ENCODE measurements at regions not wholly inside any gene's neighbourhood (a gene's known extent, or its start where the extent isn't known, plus 50 kb on each side); places are given as distances from the start of the nearest gene placed in this dataset.
A peak's percentile ranks its signal among the peaks of the same experiment; 100 is the strongest.

DNA sequence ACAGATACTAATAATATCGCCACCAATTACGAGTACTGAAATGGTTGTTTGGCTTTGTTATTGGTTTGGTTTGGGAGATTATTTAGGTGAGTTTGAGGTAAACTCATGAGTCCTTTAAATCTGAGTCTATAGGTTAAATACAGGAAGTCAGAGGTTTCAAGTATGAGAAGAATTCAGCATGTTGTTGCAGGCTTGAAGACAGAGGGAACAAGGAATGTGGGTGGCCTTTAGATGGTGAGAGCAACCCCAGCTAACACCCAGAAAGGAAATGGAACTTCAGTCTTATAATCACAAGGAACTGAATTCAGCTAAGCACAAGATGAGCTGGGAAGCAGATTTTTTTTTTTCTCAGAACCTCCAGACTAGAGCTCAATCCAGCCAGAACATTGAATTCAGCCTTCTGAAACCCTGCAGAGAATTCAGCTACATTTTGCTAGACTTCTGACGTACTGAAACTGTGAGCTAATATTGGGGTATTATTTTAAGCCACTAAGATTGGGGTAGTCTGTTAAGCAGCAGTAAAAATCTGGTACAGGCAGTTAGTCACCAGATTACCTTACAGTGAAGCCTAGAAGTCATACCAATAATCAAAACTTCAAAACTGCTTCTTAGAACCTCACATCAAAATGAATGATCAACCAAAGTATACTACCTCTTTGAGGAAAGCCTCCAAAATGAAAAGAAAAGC lies 216.0 kb upstream of the PUM3 start:
- intact Hi-C loops (cut with DNase I): no loop called here
- DNase-seq: no peak

DNA sequence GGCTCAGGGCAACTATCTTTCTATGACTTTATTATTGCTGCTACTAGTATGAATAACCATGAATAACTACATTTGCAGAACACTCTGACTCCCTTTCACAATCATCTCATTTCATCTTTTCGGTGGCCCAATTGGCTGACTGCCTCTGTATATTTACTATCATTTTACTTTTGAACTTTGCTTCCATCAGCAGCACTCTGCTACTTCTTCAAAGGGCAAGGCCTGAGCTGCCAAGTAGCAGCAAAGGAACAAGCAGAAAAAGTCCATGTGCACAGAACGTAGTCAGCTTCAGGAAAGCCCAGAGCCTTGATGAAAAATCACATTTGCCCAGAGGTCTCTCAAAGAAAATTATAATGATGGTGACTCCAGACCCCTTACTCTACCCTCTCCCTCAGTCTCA lies 214.5 kb upstream of the PUM3 start:
- no peak for DNase-seq
- intact Hi-C loops (cut with DNase I): no loop called here

DNA sequence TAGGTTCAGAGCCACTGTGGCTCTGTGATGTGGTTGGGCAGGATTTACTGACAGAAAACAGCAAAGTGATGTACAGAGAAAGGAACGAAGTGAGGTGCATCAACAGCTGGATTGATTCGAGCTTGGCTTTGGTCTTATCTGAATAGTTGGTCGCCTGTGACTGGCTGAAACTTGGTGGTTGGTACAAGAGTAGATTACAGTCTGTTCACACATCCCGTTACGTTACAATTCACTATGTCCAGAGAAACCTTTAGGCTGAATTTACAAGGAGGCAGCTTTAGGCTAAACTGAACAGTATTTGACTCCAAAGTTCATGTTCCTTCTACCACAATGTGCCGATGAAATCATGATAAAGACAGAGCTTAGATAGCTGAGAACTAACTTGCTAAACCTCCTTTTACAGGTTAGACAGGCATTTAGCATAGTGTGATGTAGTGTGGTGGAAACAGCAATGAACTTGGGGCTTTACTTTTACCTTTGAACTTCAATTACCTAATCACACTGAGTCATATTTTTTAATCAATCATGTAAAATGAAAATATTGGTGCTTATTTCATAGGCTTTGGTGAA lies 210.2 kb upstream of the PUM3 start:
- intact Hi-C loops (cut with DNase I): no loop called here
- DNase-seq: no peak

DNA sequence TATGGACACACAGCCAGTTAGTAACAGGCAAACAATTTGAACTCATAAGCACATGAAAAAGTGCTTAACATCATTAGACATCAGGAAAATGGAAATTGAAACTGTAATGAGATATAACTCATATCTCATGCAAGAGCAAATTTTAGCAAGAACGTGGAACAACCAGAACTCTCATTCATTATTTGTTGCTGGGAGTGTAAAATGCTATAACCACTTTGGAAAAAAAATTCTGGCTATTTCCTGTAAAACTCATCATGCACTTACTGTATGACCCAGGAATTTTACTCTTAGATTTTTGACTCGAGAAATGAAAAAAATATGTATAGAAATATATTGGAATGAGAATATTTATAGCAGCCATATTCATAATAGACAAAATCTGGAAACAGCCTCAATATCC lies 205.7 kb upstream of the PUM3 start:
- no peak for DNase-seq
- intact Hi-C loops (cut with DNase I): no loop called here

DNA sequence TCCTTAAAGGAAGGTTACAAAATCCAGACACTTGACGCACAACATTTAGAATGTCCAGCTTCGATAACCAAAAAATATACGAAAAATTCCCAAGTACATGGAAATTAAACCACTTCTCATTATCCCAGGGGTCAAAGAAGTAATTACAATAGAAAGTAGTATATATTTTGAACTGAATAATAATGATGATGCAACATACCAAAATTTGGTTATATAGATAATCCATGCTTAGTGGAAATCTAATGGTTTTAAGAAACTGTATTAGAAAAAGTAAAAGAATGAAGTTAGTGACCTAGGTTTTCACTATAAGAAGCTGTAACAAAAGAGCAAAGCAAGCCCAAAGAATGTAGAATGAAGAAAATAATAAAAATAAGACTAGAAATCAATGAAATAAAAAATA lies 204.0 kb upstream of the PUM3 start:
- DNase-seq: no peak
- intact Hi-C loops (cut with DNase I): no loop called here

DNA sequence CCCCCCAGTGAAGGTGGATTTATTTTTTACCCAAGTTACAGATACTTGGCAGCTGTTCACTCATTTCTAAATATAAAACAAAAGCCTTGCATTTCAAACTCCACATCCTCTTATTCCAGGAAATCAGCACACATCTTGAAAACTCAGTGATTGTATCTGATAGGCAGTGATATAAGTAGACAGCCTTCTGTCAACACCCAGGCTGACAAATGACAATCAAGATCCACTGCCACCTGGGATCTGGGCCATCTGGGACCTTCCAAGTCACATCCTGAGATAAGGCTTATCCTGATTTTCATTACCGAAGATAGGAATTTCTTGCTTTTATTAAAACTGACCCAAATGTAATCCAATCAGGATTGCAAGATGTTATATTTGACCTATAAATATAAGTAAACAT lies 201.3 kb upstream of the PUM3 start:
- no peak for DNase-seq
- intact Hi-C loops (cut with DNase I): no loop called here

DNA sequence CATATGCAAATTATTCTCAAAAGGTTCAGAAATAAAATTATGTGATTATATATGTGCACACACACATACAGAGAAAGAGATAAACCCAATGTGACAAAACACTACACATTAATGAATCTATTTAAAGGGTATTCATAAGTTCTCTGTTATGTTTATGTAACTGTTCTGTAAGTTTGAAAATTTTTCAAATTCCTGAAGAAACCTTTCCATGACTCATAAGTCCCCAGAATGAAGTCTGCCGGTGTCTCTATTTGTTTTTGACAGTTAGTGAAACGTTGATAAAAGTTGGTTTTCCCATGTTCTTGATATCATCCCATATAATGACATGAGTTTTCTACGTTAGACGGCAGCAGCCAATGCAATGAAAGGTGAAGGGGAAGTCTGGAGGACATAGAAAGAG lies 199.5 kb upstream of the PUM3 start:
- intact Hi-C loops (cut with DNase I): no loop called here
- DNase-seq: peak in 1 of 42 donors; percentile 18

DNA sequence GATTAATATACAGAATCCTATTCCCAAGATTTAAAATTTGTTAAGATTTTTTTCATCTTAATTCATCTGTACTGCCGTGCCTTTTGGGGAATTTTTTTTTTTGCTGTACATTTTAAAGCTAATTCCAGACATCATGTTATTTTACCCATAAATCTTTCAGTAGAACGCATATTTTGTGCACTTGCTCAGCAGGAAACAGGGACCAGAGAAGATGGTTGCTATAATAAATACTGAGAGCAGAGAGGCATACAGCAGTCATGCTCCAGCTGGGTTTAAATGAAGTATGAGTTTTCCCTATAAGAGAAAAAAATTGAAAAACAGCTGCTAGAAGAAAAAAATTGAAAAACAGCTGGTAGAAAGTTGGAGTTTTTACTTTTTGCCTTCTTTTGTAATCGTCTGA lies 196.9 kb upstream of the PUM3 start:
- intact Hi-C loops (cut with DNase I): no loop called here
- DNase-seq: no peak

DNA sequence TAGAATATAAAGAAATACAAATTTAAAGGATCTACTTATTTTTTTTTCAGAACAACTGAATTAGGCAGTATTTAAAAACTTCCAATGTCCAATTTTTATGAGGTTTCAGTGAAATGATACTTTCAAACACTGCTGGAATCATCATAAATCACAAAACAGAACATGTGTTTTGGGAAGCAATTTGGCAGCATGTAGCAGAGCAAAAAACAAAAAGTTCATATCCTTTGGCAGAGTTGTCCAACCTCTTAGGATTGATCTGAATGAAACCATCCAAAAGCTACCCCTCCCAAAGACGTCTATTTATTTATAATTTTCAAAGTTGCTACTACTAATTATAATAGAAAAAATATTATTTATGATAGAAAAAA lies 192.4 kb upstream of the PUM3 start:
- intact Hi-C loops (cut with DNase I): no loop called here
- no peak for DNase-seq

DNA sequence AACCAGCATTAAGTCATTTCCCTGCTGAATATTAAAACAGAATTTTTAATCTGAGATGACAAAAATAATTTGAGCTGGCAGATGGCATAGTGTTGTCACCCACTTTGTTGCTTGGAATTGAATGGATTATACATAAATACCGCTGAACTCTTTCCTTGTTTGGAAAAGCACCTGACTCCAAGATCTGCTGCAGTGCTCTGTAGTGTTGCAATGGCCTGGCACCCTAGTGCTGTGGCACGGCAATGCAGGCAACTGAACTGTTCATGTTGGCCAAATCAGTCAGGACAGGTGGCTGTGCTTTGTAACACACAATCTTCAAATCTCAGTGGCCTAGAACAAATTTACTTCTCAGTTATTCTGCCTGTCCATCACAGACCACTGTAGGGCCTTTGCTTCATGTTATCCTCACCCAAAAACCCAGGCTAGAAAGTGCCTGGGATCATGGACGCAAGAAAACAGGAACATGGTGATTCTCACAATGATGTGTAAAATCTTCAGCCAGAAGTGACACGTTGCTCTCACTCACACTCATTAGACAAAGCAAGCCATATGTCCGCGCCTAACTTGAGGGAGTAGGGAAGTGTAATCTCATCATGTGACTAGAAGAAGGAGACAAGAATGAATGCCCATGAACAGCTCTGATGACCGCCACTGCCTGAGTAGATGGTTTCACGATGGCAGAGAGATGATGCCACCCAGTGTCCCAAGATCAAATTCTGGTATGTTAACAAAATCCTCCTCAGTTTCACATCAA lies 191.9 kb upstream of the PUM3 start:
- intact Hi-C loops (cut with DNase I): no loop called here
- peak in 5 of 42 donors; percentile 23 to 32 (median 26) for DNase-seq

DNA sequence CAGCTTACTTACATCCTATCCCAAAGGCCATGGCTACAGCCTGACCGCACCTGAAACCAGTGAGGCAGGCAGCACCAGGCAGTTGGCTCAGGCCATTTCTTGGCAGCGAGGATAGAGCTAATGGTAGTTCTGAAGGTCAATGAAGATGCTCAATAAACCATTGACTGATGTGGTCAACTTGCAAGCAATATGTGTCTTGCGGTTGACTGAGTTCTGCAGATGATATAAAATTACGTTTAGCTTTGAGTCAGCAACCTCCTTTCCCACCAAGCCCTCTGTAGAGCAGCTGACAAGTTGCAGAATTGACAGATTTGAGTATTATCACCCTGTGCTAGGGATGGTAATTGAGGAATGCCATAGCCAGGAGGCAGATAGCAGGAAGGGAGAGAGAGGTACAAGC lies 189.0 kb upstream of the PUM3 start:
- intact Hi-C loops (cut with DNase I): no loop called here

DNA sequence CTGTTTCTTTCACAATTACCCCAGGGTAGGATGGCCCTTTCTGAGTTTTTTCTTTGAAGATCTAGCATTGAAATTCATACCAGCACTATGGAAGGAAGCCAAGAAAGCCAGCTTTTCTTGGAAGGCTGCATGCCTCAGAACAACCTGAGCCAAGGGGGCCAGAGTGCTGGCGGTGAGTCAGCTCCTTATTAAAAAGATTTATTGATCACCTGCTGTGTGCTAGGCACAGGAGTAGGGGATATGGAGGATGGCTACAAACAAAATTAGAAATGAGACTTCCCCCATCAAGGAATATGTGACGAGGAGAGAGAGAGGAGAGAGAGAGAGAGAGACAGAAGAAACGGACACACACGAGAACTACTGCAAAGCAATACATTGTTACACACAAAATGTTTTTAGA lies 184.6 kb upstream of the PUM3 start:
- intact Hi-C loops (cut with DNase I): no loop called here
- no peak for DNase-seq

More for the DNA sequence above, 189.0 kb upstream of the PUM3 start:
- DNase-seq: no peak

DNA sequence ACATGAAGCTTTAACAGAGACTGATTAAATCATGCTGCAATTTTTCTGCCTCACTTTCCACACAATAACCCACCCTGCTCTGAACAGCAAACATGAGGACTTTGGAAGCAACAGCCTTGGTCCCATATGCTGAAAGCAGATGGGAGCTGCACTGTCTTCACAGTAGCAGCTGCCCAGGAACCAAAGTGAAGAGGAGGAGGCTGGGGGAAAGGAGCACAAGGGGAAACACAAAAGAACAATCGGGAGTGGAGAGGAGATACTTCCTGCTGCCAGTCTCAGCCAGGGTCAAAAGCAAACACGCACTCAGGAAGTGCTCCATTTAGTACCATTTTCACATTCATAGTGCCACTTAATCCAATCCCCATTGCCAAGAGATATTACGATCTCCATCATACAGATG lies 183.3 kb upstream of the PUM3 start:
- no peak for DNase-seq
- intact Hi-C loops (cut with DNase I): no loop called here

DNA sequence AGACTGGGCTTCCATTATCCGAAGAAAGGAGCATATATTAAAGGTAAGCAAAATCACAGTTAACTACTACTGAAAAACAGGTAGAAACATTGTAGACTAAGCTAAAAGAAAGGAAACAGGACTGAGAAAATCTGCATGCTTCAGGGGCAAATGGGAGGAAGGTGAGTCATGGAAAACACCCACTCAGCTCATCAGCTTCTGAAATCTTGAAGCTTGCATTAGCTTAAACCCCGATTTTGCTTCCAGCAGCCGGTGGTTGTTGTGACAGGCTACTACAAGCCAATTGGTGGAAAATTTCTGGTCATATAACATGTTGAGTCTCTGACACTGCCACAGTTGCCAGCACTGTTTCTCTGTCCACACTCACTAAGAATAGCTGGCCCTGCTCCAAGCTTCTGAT lies 179.6 kb upstream of the PUM3 start:
- intact Hi-C loops (cut with DNase I): no loop called here
- DNase-seq: peak in 34 of 42 donors; percentile 11 to 84 (median 46)

DNA sequence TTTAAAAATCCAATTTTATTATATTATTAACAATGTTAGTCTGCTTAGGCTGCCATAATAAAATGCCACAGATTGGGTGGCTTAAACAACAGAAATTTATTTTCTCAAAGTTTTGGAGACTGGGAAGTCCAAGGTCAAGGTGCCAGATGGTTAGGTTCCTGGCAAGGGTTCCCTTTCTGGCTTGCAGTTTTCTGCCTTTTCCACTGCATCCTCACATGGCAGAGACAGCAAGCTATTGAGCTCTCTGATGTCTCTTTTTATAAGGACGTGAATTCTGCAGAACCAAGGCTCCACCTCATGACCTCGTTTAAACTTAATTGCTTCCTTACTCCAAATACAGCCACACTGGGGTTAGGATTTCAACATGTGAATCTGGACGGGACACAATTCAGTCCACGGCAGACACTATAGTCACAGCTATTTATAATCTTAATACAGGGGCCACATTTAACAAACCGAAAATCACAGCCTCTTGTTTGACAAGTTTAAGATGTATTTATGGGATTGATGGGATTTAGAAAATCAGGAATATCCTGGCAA lies 174.9 kb upstream of the PUM3 start:
- intact Hi-C loops (cut with DNase I): no loop called here
- no peak for DNase-seq

DNA sequence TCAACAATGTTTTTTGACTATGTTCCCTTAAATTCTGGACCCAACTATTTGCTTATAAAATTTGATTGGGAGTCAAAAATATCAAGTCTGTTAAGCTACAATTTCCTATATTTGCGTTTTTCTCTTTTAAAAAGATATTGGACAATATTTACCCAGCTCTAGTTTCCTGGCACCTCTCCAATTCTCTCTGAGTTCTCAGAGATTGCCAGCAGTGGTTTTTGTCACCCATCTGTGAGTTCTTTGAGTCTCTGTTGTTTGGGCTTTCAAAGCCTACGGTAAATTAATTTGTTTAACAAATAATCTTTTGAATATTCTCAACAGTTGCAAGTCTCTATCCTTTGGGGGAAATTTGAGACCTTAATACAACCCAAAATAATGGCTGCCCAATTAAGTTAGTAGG lies 174.2 kb upstream of the PUM3 start:
- intact Hi-C loops (cut with DNase I): no loop called here
- DNase-seq: no peak

DNA sequence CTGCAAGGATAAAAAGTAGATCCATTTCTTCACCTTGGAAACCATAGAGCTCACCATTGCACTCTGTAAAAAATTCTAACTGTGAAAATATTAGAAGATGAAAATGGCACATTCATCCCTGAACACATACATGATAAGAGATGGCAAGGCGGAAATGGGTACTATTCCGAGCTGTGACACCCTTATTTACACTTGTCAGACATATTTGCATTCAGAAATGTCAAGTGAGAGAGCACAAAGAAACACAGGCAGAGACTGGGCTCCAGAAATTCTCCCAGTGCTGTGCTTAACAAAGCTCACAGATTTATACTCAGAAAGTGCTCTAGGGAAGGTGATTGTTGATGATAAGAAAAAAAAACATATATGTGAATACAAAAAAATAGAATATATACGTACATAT lies 170.3 kb upstream of the PUM3 start:
- DNase-seq: no peak

DNA sequence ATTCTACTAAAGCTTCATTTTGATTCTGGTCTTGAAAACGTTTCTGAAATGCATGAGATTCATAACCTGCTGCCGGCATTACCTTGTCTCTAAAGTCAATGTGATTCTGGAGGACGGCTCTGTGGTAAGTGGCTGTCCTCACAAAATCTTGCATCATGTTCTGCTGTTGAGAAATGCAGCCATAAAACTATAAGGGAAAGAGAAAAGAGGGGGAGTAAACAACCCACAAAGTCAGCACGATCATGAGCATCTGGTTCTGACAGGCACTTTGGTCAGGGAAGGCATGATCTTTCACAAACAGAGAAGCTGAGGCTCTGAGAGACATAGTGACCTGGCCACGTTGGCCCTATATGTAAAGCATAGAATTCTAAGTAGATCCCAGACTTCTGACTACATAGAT lies 168.9 kb upstream of the PUM3 start:
- intact Hi-C loops (cut with DNase I): no loop called here
- no peak for DNase-seq

More for the DNA sequence above, 170.3 kb upstream of the PUM3 start:
- intact Hi-C loops (cut with DNase I): no loop called here

DNA sequence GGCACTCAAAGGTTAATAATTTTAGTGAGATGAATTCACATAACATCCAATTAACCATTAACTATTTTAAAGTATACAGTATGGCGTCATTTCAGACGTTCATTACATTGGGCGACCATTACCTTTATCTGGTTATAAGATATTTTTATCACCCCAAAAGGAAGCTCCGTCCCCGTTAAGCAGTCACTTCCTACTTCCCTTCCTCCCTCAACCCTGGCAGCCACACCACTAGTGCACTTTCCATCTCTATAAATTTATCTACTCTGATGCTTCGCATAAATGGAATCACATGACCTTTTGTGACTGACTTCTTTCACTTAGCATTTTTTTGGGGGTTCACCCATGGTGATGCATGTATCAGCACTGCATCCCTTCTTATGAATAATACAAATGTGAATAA lies 168.3 kb upstream of the PUM3 start:
- DNase-seq: no peak
- intact Hi-C loops (cut with DNase I): no loop called here

DNA sequence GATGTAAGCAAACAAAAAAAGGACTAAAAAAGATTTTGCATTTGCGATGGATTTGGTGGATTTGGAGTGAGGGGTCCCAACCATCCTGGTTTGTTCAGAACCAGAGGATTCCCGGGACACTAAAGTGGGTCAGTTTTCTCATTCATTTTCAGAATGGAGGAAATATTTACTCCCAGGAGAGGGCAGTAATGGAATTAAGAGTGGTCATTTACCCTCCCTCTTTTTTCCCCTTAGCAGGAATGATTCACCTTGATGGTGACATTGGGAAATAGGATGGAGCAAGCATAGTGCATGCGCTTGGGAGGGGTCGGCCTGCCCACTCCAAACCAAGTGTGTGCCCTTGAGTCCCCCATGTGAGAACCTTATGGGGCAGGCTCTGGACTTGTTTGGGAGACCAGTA lies 164.2 kb upstream of the PUM3 start:
- DNase-seq: no peak
- intact Hi-C loops (cut with DNase I): no loop called here

DNA sequence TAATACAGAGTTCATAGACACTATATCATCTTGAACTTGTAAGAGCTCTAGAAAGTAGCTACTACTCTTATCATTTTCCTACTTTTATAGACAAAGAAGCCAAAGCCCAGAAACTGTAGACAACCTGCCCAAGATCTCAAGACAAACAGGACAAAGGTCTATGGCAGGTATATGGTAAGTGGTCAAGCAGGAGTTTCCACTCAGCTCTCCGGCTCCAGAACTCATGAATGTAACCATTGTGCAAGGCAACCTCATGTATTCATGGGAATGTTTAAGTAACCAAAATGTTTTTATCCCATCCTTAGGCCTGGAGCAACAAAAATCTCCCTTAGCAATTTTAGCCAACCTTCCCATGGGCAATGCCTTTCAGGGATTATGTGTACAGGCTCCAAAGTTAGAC lies 163.4 kb upstream of the PUM3 start:
- intact Hi-C loops (cut with DNase I): no loop called here
- no peak for DNase-seq
